Testis (tissue), 2 donors: ENCODE measurements at regions not wholly inside any gene's neighbourhood (a gene's known extent, or its start where the extent isn't known, plus 50 kb on each side); places are given as distances from the start of the nearest gene placed in this dataset.
A peak's percentile ranks its signal among the peaks of the same experiment; 100 is the strongest.

Experiments used
- DNase-seq: peaks from one replicate; pipeline ENCODE4 v3.0.0-alpha.2; 2019
- H3K27ac ChIP-seq, 2 donors: fragments of 200-600 bp; sonication (generic); one replicate each; pipeline ENCODE4 v1.5.1; 2019
- H3K27me3 ChIP-seq: fragments of 200-600 bp; sonication (generic); one replicate; pipeline ENCODE4 v1.5.1; 2019
- H3K36me3 ChIP-seq: fragments of 200-600 bp; sonication (generic); one replicate; pipeline ENCODE4 v1.5.1; 2017; ENCODE audit warnings: low read depth; ENCODE audit errors: missing control alignments
- H3K4me1 ChIP-seq: fragments of 200-600 bp; sonication (generic); one replicate; pipeline ENCODE4 v1.5.1; 2019
- H3K4me3 ChIP-seq, 2 donors: fragments of 200-600 bp; sonication (generic); one replicate each; pipeline ENCODE4 v1.5.1; 2017 to 2019
- H3K9me3 ChIP-seq: fragments of 200-600 bp; sonication (generic); one replicate; pipeline ENCODE4 v1.5.1; 2017
- CTCF ChIP-seq, 3 experiments: fragments of 450-650 bp in 2 of 3; fragments of 200-600 bp in 1 of 3; sonication (generic) in 1 of 3; IDR thresholded peaks; one replicate each; pipeline ENCODE4 v1.5.1; 2016 to 2019; ENCODE audit warnings: antibody characterized with exemption in 3 of 3, mild to moderate bottlenecking in 2 of 3, moderate library complexity in 1 of 3
- POLR2A ChIP-seq: fragments of 450-650 bp; IDR thresholded peaks from one replicate; pipeline ENCODE4 v1.6.1; 2017; ENCODE audit warnings: antibody characterized with exemption, mild to moderate bottlenecking, moderate library complexity
- WGBS, 2 donors: methylation state at CpG; one replicate each; pipeline ENCODE4 v1.1.5; 2018; 5-methylcytosine and 5-hydroxymethylcytosine counted together
- intact Hi-C: fragments of 100-400 bp; cut with DNase I; formaldehyde crosslinking; loops from one replicate; pipeline ENCODE4 v1.15.1; 2023; ENCODE audit warnings: low total_unique reads

GRCh38 chr12:131367983-131368667 is 342.8 kb upstream of the SFSWAP start:
- TF ChIP-seq POLR2A (no peak), CTCF (IDR thresholded peaks at IDR 0.05) (no peak)
- peak; percentile 14 for DNase-seq
- Histone ChIP-seq H3K27me3 (no peaks in the 10 kb centered on the region), H3K36me3 (no peaks in the 10 kb centered on the region), H3K27ac (no peak overlapping the region), H3K4me1 (peaks cover 27% of the 10 kb centered on the region), H3K9me3 (no peaks in the 10 kb centered on the region), H3K4me3 (no peak overlapping the region)
- intact Hi-C loops: no loop called here
- WGBS, 2 donors: 51 to 52% methylated on average over 12 of the region's 12 CpGs

- H3K4me1 ChIP-seq: peaks cover 27% of the 10 kb centered on the region
- no peak for TF ChIP-seq POLR2A
- TF ChIP-seq CTCF (IDR thresholded peaks at IDR 0.05): no peak
- intact Hi-C loops: no loop called here
- no peaks in the 10 kb centered on the region for H3K36me3 ChIP-seq
- 93 to 100% methylated on average over 1 to 5 of the region's 5 CpGs for WGBS, 2 donors
- H3K4me3 ChIP-seq: no peak overlapping the region
- no peaks in the 10 kb centered on the region for H3K27me3 ChIP-seq
- DNase-seq: peak; percentile 13
- no peak overlapping the region for H3K27ac ChIP-seq
- H3K9me3 ChIP-seq: no peaks in the 10 kb centered on the region
Measured at GRCh38 chr12:131368668-131369071, 342.2 kb upstream of the SFSWAP start.

- WGBS, 2 donors: 87 to 90% methylated on average over 8 to 18 of the region's 18 CpGs
- peak; percentile 12 for DNase-seq
- Histone ChIP-seq H3K4me3 (no peak overlapping the region), H3K4me1 (peaks cover 27% of the 10 kb centered on the region), H3K36me3 (no peaks in the 10 kb centered on the region), H3K27ac (no peak overlapping the region), H3K27me3 (no peaks in the 10 kb centered on the region), H3K9me3 (no peaks in the 10 kb centered on the region)
- intact Hi-C loops: no loop called here
- TF ChIP-seq POLR2A (no peak), CTCF (IDR thresholded peaks at IDR 0.05) (no peak)
Measured at GRCh38 chr12:131369094-131369845, 341.6 kb upstream of the SFSWAP start.

- DNase-seq: peak; percentile 11
- H3K4me1 ChIP-seq: peaks cover 30% of the 10 kb centered on the region
- H3K27ac ChIP-seq: no peak overlapping the region
- no peaks in the 10 kb centered on the region for H3K9me3 ChIP-seq
- no peaks in the 10 kb centered on the region for H3K36me3 ChIP-seq
- no peaks in the 10 kb centered on the region for H3K27me3 ChIP-seq
- TF ChIP-seq CTCF (IDR thresholded peaks at IDR 0.05) (no peak), POLR2A (no peak)
- intact Hi-C loops: no loop called here
- WGBS, 2 donors: 67 to 84% methylated on average over 8 of the region's 8 CpGs
- H3K4me3 ChIP-seq: no peak overlapping the region
Measured at GRCh38 chr12:131370321-131370720, 340.6 kb upstream of the SFSWAP start.
